ENCODE measurements at regions not wholly inside any gene's neighbourhood (a gene's known extent, or its start where the extent isn't known, plus 50 kb on each side); places are given as distances from the start of the nearest gene placed in this dataset.

GRCh38 chr14:104377256-104377655 lies 202.3 kb upstream of the C14orf180 start:
- TF ChIP-seq, protein P1, sequence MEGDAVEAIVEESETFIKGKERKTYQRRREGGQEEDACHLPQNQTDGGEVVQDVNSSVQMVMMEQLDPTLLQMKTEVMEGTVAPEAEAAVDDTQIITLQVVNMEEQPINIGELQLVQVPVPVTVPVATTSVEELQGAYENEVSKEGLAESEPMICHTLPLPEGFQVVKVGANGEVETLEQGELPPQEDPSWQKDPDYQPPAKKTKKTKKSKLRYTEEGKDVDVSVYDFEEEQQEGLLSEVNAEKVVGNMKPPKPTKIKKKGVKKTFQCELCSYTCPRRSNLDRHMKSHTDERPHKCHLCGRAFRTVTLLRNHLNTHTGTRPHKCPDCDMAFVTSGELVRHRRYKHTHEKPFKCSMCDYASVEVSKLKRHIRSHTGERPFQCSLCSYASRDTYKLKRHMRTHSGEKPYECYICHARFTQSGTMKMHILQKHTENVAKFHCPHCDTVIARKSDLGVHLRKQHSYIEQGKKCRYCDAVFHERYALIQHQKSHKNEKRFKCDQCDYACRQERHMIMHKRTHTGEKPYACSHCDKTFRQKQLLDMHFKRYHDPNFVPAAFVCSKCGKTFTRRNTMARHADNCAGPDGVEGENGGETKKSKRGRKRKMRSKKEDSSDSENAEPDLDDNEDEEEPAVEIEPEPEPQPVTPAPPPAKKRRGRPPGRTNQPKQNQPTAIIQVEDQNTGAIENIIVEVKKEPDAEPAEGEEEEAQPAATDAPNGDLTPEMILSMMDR (IDR thresholded peaks at IDR 0.05), result no peak
- no peak for TF ChIP-seq POLR2A (IDR thresholded peaks at IDR 0.05)
